Upper lobe of left lung (tissue), 4 donors: ENCODE measurements at regions not wholly inside any gene's neighbourhood (a gene's known extent, or its start where the extent isn't known, plus 50 kb on each side); places are given as distances from the start of the nearest gene placed in this dataset.

Source experiments
- POLR2A ChIP-seq, 4 donors: fragments of 450-650 bp; IDR thresholded peaks; one replicate each; pipeline ENCODE4 v1.5.1; 2016 to 2017; ENCODE audit warnings: antibody characterized with exemption in 4 of 4, mild to moderate bottlenecking in 2 of 4
- TF ChIP-seq, protein P1 (sequence below), 6 experiments: fragments of 450-650 bp in 4 of 6; fragments of 200-600 bp in 2 of 6; sonication (generic) in 2 of 6; IDR thresholded peaks; one replicate each; pipeline ENCODE4 v1.5.1; 2016 to 2019; ENCODE audit warnings: antibody characterized with exemption in 6 of 6

DNA sequence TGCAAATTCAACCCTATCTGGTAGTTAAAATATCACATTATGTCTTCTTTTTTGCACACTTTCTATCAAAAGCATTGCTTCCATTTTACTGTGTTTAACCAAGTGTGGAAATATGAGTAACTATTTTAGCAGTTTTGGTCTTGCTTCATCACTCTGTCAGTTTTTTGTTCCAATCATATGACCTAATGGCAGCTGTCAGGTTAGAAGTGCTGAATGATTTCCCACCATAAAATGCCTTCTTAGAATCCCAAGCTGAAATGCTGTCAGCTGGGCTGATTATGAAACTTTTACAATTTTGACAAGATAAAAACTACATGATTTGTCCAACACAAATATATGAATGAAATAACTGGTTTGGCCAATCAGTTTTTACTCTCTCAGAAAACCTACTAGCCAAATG, 1654.6 kb upstream of the RAG2 start:
- TF ChIP-seq, protein P1, sequence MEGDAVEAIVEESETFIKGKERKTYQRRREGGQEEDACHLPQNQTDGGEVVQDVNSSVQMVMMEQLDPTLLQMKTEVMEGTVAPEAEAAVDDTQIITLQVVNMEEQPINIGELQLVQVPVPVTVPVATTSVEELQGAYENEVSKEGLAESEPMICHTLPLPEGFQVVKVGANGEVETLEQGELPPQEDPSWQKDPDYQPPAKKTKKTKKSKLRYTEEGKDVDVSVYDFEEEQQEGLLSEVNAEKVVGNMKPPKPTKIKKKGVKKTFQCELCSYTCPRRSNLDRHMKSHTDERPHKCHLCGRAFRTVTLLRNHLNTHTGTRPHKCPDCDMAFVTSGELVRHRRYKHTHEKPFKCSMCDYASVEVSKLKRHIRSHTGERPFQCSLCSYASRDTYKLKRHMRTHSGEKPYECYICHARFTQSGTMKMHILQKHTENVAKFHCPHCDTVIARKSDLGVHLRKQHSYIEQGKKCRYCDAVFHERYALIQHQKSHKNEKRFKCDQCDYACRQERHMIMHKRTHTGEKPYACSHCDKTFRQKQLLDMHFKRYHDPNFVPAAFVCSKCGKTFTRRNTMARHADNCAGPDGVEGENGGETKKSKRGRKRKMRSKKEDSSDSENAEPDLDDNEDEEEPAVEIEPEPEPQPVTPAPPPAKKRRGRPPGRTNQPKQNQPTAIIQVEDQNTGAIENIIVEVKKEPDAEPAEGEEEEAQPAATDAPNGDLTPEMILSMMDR (IDR thresholded peaks at IDR 0.05): no peak
- TF ChIP-seq POLR2A (IDR thresholded peaks at IDR 0.05): no peak
